ENCODE measurements at regions not wholly inside any gene's neighbourhood (a gene's known extent, or its start where the extent isn't known, plus 50 kb on each side); places are given as distances from the start of the nearest gene placed in this dataset.

DNA sequence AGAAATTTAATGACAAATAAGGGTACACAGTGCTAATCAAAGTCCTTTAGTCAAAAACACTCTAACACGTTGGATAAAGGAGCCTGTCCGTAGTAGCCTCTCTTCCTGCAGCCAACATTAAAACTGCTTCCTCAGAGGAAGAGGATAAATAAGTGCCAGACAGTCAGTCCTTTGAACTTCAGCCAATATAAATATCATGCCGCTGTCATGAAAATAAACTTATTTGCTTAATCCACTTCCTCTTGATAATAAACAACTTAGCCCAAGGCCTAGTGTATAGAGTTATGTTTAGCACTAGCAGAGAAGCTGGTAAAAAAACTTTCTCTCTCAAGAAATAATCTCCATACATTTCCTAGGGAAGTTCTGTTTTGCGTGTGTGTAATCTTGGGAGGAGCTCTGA, 196.7 kb downstream of the HS3ST1 start:
- Histone ChIP-seq H3K9me3 (no peaks in the 10 kb centered on the region), H3K36me3 (no peaks in the 10 kb centered on the region), H3K27ac (no peak overlapping the region), H3K4me1 (no peaks in the 10 kb centered on the region), H3K4me3 (no peak overlapping the region), H3K27me3 (no peaks in the 10 kb centered on the region)
- DNase-seq (no peak), ATAC-seq (ENCODE audit: low FRiP score in 2 of 2) (no peak)
- TF ChIP-seq POLR2A (IDR thresholded peaks at IDR 0.05) (no peak), EP300 (IDR thresholded peaks at IDR 0.05) (no peak), POLR2AphosphoS5 (IDR thresholded peaks at IDR 0.05) (no peak)
- TF ChIP-seq, protein P1, sequence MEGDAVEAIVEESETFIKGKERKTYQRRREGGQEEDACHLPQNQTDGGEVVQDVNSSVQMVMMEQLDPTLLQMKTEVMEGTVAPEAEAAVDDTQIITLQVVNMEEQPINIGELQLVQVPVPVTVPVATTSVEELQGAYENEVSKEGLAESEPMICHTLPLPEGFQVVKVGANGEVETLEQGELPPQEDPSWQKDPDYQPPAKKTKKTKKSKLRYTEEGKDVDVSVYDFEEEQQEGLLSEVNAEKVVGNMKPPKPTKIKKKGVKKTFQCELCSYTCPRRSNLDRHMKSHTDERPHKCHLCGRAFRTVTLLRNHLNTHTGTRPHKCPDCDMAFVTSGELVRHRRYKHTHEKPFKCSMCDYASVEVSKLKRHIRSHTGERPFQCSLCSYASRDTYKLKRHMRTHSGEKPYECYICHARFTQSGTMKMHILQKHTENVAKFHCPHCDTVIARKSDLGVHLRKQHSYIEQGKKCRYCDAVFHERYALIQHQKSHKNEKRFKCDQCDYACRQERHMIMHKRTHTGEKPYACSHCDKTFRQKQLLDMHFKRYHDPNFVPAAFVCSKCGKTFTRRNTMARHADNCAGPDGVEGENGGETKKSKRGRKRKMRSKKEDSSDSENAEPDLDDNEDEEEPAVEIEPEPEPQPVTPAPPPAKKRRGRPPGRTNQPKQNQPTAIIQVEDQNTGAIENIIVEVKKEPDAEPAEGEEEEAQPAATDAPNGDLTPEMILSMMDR (IDR thresholded peaks at IDR 0.05) = no peak
- whole genome bisulfite sequencing, 2 donors = 14 to 16% methylated on average over 4 of the region's 4 CpGs

DNA sequence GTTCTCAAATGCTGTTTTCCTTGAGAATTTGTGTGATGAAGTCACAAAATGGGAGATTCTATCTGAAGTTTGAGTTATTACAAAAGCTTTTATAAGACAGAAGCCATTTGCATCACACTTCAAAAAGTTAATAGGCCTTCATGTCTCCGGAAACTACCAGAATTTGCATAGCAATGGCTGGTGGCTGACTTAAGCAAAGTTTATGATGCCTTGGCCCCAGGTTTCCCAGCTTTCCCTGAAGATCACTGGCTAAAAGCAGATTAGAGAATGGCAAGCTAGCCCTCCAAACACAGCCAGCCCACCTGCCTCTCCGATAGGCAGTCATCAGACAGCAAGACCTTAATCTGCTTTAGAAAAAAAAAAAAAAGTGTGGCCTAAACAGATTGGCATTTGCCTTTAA, 197.8 kb downstream of the HS3ST1 start:
- ATAC-seq (ENCODE audit: low FRiP score in 2 of 2) (no peak), DNase-seq (no peak)
- 95 to 98% methylated on average over 2 of the region's 2 CpGs for WGBS, 2 donors
- H3K36me3 ChIP-seq = no peaks in the 10 kb centered on the region
- TF ChIP-seq POLR2A (IDR thresholded peaks at IDR 0.05) = no peak
- TF ChIP-seq EP300 (IDR thresholded peaks at IDR 0.05) = no peak
- TF ChIP-seq POLR2AphosphoS5 (IDR thresholded peaks at IDR 0.05) = no peak
- TF ChIP-seq, protein P1 (IDR thresholded peaks at IDR 0.05) = no peak
- H3K27me3 ChIP-seq = no peaks in the 10 kb centered on the region
- no peaks in the 10 kb centered on the region for H3K4me1 ChIP-seq
- H3K9me3 ChIP-seq = no peaks in the 10 kb centered on the region
- H3K27ac ChIP-seq = no peak overlapping the region
- no peak overlapping the region for H3K4me3 ChIP-seq

DNA sequence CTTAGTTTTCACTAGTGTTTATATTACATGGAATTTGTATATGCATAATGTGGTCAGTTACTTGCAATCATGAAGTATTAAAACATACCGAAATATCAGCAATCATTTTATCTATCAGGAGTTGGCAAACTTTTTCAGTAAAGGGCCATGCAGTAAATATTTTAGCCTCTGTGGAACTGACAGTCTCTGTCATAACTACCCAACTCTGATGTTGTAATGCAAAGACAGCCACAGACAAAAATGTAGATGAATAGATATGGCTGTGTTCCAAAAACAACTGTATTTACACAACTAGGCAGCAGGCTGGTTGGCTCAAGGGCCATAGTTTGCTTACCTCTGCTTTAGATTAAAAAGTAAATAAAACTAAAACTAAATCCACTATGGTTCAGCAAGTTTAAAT, 200.2 kb downstream of the HS3ST1 start:
- no peaks in the 10 kb centered on the region for H3K27me3 ChIP-seq
- no peak overlapping the region for H3K27ac ChIP-seq
- TF ChIP-seq EP300 (IDR thresholded peaks at IDR 0.05) (no peak), POLR2AphosphoS5 (IDR thresholded peaks at IDR 0.05) (no peak), POLR2A (IDR thresholded peaks at IDR 0.05) (no peak)
- TF ChIP-seq, protein P1 (IDR thresholded peaks at IDR 0.05) = no peak
- H3K4me3 ChIP-seq = no peak overlapping the region
- WGBS, 2 donors = 22 to 51% methylated on average over 1 of the region's 1 CpG
- no peaks in the 10 kb centered on the region for H3K4me1 ChIP-seq
- DNase-seq = no peak
- no peaks in the 10 kb centered on the region for H3K9me3 ChIP-seq
- no peak for ATAC-seq (ENCODE audit: low FRiP score in 2 of 2)
- no peaks in the 10 kb centered on the region for H3K36me3 ChIP-seq

DNA sequence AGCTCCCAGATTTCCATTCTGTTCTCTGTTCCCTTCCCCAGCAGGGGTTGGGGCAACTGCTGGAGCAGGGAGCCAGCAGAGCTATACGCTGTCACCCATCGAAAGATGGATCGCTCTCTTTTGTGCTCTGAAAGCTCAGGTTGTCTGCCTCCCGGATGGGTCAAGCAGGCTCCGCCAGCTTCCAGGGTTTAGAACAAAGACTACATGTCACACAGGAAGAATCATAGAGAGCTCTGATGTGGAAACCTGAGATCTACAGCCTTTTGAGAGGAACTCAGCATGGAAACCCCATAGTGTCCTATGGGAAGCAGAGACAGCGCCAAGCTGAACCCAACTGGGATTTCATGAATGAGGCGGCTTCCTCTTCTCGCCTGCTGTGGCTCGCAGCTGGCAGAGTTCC, 205.4 kb downstream of the HS3ST1 start:
- no peaks in the 10 kb centered on the region for H3K9me3 ChIP-seq

DNA sequence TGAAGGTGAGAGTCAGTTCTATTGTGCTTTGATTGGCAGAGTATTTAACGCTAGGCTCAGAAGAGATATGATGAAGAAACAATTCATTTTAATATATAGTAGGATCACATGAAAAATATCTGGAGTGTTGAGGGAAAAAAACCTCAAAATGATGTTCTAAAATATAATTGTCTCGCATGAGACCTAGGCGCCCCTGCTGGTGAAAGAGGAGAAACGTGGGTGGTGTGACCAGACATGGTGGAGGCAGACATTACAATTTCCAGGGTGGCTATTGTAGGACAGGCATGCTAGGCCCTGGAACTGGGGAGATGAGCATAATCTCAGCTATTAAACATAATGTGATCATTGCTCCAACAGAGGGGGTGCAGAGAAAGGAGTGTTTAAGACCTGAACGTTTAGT, 210.0 kb downstream of the HS3ST1 start:
- no peaks in the 10 kb centered on the region for H3K27me3 ChIP-seq
- no peak overlapping the region for H3K4me3 ChIP-seq
- DNase-seq = no peak
- H3K27ac ChIP-seq = no peak overlapping the region
- 80 to 94% methylated on average over 5 of the region's 5 CpGs for WGBS, 2 donors
- H3K4me1 ChIP-seq = no peaks in the 10 kb centered on the region
- H3K36me3 ChIP-seq = no peaks in the 10 kb centered on the region
- no peaks in the 10 kb centered on the region for H3K9me3 ChIP-seq
- TF ChIP-seq POLR2AphosphoS5 (IDR thresholded peaks at IDR 0.05) (no peak), EP300 (IDR thresholded peaks at IDR 0.05) (no peak), POLR2A (IDR thresholded peaks at IDR 0.05) (no peak)
- TF ChIP-seq, protein P1 (IDR thresholded peaks at IDR 0.05) = no peak
- ATAC-seq (ENCODE audit: low FRiP score in 2 of 2) = no peak

More for the DNA sequence above, 205.4 kb downstream of the HS3ST1 start:
- ATAC-seq (ENCODE audit: low FRiP score in 2 of 2) (no peak), DNase-seq (no peak)
- Histone ChIP-seq H3K27ac (no peak overlapping the region), H3K4me3 (no peak overlapping the region), H3K27me3 (no peaks in the 10 kb centered on the region), H3K36me3 (no peaks in the 10 kb centered on the region), H3K4me1 (no peaks in the 10 kb centered on the region)
- 82 to 85% methylated on average over 8 to 9 of the region's 9 CpGs for WGBS, 2 donors
- TF ChIP-seq EP300 (IDR thresholded peaks at IDR 0.05) (no peak), POLR2A (IDR thresholded peaks at IDR 0.05) (no peak), POLR2AphosphoS5 (IDR thresholded peaks at IDR 0.05) (no peak)
- TF ChIP-seq, protein P1 (IDR thresholded peaks at IDR 0.05) = no peak

Data from upper lobe of left lung (tissue), 6 donors.